GM23338 (cell line): ENCODE measurements at regions not wholly inside any gene's neighbourhood (a gene's known extent, or its start where the extent isn't known, plus 50 kb on each side); places are given as distances from the start of the nearest gene placed in this dataset.

ENCODE experiments used
- EZH2 ChIP-seq: fragments of 200-600 bp; sonication (generic); IDR thresholded peaks from one replicate; pipeline ENCODE4 v1.8.0; 2017; ENCODE audit warnings: antibody characterized with exemption, mild to moderate bottlenecking, low read depth; ENCODE audit not compliant: unreplicated experiment
- EZH2phosphoT487 ChIP-seq: fragments of 200-600 bp; sonication (generic); IDR thresholded peaks from one replicate; pipeline ENCODE4 v1.8.1; 2018; ENCODE audit warnings: antibody characterized with exemption; ENCODE audit not compliant: unreplicated experiment
- POLR2AphosphoS5 ChIP-seq: IDR thresholded peaks from 2 replicates; pipeline ENCODE4 v1.6.1; 2016; ENCODE audit warnings: antibody characterized with exemption, low read depth
- ZNF114 ChIP-seq: fragments of 250-450 bp; sonication (Bioruptor Pico); IDR thresholded peaks from 2 replicates; pipeline ENCODE4 v1.5.0; 2020; ENCODE audit warnings: mild to moderate bottlenecking, moderate library complexity
- TF ChIP-seq, protein P1 (sequence below), 2 experiments: fragments of 200-600 bp in 1 of 2; sonication (generic) in 1 of 2; conservative IDR thresholded peaks; 2 replicates each; pipeline versions ENCODE4 v1.5.1 to v1.6.1; 2016 to 2017; ENCODE audit warnings: antibody characterized with exemption in 2 of 2, low read depth in 2 of 2, mild to moderate bottlenecking in 2 of 2, moderate library complexity in 1 of 2
- TF ChIP-seq, protein P2 (sequence below): IDR thresholded peaks from one replicate; pipeline ENCODE4 v1.6.1; 2018; ENCODE audit warnings: antibody characterized with exemption; ENCODE audit not compliant: unreplicated experiment
- TF ChIP-seq, protein P3 (sequence below): IDR thresholded peaks from 2 replicates; pipeline ENCODE4 v1.6.1; 2016; ENCODE audit warnings: antibody characterized with exemption

DNA sequence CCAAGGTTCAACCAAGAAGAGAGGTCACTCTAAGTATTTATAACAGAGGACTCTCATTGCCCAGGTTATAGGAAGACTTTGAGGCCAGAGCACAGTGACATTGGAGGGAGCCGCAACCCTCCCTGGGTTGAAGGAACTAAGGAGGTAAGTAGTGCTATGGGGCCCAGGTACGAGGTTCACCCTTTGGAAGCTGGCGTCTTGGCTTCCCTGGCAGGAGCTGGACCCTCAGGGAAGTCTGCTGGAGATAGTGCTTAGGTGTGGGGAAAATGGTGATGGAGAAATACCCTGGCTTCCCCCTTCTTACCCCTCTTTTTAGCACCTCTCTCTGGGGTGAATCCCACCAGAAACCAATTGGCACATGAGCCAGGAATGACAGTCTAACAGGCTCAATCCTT, 317.9 kb upstream of the ZNF32 start:
- TF ChIP-seq POLR2AphosphoS5 (no peak), EZH2phosphoT487 (no peak), EZH2 (no peak), ZNF114 (no peak)
- TF ChIP-seq, protein P1, sequence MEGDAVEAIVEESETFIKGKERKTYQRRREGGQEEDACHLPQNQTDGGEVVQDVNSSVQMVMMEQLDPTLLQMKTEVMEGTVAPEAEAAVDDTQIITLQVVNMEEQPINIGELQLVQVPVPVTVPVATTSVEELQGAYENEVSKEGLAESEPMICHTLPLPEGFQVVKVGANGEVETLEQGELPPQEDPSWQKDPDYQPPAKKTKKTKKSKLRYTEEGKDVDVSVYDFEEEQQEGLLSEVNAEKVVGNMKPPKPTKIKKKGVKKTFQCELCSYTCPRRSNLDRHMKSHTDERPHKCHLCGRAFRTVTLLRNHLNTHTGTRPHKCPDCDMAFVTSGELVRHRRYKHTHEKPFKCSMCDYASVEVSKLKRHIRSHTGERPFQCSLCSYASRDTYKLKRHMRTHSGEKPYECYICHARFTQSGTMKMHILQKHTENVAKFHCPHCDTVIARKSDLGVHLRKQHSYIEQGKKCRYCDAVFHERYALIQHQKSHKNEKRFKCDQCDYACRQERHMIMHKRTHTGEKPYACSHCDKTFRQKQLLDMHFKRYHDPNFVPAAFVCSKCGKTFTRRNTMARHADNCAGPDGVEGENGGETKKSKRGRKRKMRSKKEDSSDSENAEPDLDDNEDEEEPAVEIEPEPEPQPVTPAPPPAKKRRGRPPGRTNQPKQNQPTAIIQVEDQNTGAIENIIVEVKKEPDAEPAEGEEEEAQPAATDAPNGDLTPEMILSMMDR (conservative IDR thresholded peaks at IDR 0.05; ENCODE audit: low read depth in 2 of 2) = no peak
- TF ChIP-seq, protein P2, sequence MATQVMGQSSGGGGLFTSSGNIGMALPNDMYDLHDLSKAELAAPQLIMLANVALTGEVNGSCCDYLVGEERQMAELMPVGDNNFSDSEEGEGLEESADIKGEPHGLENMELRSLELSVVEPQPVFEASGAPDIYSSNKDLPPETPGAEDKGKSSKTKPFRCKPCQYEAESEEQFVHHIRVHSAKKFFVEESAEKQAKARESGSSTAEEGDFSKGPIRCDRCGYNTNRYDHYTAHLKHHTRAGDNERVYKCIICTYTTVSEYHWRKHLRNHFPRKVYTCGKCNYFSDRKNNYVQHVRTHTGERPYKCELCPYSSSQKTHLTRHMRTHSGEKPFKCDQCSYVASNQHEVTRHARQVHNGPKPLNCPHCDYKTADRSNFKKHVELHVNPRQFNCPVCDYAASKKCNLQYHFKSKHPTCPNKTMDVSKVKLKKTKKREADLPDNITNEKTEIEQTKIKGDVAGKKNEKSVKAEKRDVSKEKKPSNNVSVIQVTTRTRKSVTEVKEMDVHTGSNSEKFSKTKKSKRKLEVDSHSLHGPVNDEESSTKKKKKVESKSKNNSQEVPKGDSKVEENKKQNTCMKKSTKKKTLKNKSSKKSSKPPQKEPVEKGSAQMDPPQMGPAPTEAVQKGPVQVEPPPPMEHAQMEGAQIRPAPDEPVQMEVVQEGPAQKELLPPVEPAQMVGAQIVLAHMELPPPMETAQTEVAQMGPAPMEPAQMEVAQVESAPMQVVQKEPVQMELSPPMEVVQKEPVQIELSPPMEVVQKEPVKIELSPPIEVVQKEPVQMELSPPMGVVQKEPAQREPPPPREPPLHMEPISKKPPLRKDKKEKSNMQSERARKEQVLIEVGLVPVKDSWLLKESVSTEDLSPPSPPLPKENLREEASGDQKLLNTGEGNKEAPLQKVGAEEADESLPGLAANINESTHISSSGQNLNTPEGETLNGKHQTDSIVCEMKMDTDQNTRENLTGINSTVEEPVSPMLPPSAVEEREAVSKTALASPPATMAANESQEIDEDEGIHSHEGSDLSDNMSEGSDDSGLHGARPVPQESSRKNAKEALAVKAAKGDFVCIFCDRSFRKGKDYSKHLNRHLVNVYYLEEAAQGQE = no peak
- TF ChIP-seq, protein P3, sequence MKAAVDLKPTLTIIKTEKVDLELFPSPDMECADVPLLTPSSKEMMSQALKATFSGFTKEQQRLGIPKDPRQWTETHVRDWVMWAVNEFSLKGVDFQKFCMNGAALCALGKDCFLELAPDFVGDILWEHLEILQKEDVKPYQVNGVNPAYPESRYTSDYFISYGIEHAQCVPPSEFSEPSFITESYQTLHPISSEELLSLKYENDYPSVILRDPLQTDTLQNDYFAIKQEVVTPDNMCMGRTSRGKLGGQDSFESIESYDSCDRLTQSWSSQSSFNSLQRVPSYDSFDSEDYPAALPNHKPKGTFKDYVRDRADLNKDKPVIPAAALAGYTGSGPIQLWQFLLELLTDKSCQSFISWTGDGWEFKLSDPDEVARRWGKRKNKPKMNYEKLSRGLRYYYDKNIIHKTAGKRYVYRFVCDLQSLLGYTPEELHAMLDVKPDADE = no peak
